Breast epithelium (tissue), 3 donors: ENCODE measurements at regions not wholly inside any gene's neighbourhood (a gene's known extent, or its start where the extent isn't known, plus 50 kb on each side); places are given as distances from the start of the nearest gene placed in this dataset.

Source experiments
- POLR2A ChIP-seq: fragments of 450-650 bp; IDR thresholded peaks from one replicate; pipeline ENCODE4 v1.6.1; 2016; ENCODE audit warnings: antibody characterized with exemption, mild to moderate bottlenecking, moderate library complexity
- POLR2AphosphoS5 ChIP-seq, 3 donors: sonication (generic); formaldehyde crosslinking; IDR thresholded peaks; one replicate each; pipeline ENCODE4 v1.6.1; 2017; ENCODE audit warnings: antibody characterized with exemption in 3 of 3

GRCh38 chr5:72032788-72033187 is 74.5 kb upstream of the MAP1B start:
- TF ChIP-seq POLR2A, result no peak
- no peak for TF ChIP-seq POLR2AphosphoS5 (IDR thresholded peaks at IDR 0.05)
